SHP77 (cell line): ENCODE measurements at regions not wholly inside any gene's neighbourhood (a gene's known extent, or its start where the extent isn't known, plus 50 kb on each side); places are given as distances from the start of the nearest gene placed in this dataset.
"Not testable (repeated sequence)": the region's sequence is repeated elsewhere in the genome, so short reads cannot be mapped to it uniquely, and the experiment has no call there.

Experiments used
- DNase-seq, 2 experiments: peaks; one replicate each; lab custom pipeline; 2025; lab: John Stamatoyannopoulos, UW

DNA sequence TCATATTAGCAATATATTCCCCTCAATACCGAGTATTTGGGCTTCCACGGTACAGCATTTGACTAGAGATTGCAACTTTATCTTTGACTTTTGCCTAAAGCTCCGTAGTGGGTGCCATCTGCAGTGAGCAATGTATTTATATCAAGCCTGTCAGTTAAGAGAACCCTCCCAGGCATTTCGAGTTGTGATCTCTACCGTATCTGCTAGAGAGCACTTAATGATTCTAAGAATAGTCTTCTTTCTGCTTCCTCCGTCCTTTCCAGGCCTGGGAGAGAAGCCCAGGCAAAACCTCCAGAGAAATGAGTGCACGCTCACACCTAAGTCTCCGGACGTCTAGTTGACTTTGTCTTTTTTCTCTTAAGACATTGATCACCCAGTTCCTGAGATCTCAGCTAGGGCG lies 210.6 kb downstream of the KLF6 start:
- no peak for DNase-seq

DNA sequence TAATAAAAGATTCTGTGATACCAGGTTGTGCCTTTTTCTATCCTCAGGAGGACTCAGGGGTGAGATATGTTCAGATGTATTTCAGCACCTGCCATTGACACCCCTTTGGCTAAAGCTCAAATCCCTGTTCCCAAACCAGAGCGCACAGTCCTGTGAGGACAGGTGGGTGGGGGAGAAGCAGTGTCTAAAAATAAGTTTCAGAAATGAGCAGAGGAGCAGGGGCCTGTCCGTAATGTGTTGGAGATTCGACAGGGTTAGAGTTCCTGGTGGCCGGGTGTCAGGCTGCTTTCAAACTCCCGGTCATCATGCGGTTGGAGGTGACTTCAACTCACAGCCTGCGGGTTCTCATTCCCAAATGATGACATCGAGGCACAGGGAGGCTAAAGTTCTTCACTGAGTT lies 211.5 kb downstream of the KLF6 start:
- DNase-seq, result no peak

DNA sequence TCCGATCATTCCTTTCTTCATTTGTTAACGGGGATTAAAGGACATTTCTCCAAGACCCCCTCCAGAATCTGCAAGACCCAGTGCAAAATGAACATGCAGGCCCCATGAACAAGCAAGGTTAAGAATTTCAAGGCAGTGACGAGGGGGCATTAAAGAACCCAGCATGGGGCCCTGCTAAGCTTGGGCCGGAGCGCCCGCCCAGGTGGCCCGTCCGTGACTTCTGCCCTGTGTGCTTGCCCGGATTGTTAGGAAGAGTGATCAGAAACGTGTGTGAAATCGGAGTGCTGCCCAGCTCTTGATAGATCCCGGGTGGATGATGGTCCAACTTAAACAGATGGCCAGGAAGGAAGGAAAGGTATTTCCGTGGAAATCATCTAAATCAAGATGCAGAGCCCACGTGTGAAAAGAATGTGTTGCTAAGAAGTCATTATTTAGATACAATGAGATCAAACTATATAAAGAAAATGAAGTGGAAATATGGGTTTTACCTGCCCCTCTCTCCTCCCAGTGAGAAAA lies 213.6 kb downstream of the KLF6 start:
- no peak for DNase-seq

DNA sequence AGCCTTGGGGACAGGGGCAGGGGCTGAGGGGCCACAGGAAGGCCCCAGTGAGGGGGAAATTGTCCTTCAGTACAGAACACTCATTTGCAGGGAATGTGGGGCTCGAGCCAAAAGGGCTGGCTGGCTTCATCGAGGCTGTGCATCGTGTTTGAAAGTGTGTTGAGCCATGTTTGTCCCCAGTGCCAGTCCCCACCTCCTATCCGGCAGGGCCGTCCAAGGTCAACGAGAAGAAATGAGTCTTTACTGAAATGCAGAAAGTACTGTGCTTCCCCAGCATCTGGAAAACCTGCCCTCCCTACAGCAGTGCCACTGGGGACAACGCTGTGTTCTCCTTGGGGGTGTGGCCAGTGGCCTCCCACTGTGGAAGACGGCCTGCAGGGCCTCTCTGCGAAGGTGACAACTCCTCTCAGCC lies 214.1 kb downstream of the KLF6 start:
- no peak for DNase-seq

DNA sequence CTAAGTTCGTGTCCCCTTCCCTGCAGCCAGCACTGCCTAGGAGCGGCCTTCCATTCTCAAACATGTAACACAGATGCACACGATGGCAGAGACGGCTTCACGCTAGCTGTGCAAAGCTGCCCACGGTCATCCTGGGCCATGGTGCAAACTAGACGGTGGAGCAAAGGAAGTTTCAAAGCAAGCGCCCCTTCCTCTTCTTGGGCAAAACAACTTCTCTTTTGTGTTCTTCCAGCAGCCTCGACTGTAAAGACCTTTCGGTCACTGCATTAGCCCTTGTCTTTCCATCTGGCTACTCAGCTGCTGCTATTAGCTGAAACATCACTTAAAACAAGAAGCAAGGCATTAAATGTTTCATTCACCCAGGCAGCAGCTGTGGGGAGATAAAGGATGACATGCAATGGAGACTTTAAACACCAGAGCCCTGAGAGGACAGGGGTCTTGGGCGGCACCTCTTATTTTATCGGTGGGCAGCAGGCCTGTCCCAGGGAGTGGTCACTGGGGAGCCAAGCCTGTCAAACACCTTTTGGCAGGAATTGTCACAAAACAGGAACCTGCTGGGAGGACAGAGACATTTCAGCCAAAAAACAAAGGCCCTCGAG lies 214.8 kb downstream of the KLF6 start:
- DNase-seq, result no peak

DNA sequence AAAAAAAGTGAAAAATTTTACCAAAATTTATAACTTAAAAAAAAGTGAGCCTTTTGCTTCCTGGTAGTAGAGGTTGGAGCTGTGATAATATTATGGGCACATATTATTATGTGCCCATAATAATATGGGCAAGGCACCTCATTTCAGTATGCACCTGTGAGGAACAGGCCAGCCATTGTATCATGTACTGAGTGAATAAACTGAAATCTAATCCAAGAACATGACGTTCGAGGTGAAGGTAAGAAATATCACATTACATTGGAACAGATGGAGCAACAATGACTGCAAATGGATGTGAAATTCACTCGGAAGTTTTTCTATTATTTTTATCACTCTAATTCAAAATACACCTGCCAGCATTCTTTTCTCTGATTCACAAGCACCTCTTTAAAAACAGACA lies 216.0 kb downstream of the KLF6 start:
- no peak for DNase-seq

DNA sequence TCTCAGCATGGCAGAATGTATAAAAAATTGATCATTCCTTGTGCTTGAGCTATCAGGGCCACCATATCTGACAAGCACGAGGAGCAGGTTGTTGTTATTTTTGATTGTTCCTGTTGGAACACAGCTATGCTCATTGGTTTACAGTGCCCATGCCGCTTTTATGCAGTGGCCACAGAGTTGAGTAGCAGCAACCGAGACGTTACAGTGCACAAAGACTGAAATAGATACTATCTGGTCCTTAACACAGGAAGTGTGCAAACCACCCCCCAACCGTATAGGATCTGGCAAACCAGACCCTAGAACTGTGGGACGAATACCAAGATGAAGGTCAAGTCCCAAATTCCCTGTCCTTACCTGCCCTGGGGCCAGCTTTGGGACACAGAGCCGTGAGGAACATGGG lies 216.6 kb downstream of the KLF6 start:
- no peak for DNase-seq

DNA sequence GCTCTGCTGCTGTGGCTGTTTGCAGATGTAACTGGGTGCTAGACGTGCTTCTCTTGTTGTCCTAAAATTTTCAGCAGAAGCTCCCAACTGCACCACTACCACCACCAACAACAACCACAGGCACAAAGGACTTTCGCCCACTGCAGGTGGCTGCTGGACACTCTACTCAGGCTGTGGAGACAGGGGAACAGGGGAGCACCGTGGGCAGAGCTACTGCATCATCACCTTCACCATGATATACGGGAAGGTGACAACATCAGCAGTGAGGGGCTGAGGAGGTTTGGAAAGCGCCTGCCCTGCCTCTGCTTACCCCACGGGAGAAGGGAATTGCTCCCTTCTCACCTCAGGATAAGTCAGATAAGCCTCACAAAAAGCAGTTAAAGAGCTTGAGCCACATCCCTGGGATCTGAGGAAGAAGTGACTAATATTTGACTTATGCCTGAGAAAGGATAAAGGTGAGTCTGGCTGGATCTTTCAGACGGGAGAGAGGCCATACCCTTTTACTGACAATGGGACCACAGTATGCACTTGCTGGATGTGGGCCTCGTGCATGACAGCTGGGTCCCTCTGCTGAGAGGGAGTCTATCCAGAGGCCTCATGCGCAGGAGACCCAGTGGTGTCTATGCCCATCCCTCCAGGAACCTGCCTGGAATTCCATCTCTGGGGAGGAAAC lies 217.6 kb downstream of the KLF6 start:
- no peak for DNase-seq

DNA sequence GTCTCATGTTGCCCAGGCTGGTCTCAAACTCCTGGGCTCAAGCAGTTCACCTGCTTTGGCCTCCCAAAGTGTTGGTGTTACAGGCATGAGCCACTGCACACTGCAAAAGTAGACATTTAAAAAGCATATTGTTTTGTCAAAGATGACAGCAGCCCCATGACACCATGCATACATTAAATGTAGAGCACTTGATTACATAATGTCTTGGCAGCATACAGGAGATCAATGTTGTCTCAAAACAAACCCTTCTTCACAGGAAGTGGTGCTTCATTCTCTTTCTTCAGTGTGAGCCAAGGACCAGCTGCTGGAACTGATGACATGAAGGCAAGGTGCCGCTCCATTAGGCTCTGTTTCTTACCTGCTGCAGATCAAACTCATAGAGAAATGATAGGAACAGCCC lies 218.4 kb downstream of the KLF6 start:
- DNase-seq, result no peak

DNA sequence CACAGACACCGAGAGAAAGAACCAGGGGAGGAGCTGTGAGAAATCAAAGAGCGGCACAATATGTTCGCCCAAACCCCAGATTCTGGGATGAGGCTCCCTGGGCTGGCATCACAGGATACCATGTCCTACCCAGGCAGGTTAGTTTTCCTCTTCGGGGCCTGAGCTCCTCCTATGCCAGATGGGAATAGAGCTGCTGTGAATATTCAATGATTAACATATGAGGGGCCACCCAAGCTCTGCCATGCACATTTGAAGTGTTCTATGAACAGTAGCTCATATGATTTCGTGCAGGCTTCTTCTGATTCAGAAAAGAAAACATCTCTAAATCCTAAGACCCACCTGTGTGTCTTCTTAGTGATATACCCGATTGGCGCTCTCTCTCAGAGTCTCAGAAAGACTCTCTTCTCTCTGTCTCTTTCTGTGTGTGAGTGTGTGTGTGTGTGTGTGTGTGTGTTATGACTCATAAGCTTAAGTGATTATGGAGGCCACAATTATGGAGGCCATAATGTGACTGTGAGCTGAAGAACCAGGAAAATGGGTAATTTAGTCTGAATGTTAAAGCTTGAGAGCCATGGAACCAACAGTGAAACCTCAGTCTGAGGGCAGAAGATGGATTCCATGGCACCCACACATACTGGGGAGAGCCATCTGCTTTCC lies 220.5 kb downstream of the KLF6 start:
- DNase-seq, result no peak

DNA sequence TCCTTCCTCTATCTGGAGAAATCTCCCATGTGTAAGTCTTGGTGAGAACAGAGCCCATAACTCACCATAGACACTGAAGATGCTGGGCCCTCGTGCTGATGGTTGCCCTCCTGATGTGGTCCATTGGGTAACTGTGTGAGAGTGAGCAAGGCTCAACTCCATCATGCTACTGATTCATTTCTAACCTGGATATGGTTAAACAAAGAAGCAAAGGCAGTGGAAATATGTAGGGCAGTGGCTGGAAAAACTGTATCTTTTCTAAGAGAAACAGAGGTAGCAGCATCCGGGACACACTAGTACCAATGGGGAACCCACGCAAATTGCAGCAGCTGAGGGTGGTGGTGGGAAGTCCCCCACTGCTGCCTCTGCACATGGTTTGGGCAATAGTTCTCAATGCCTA lies 221.7 kb downstream of the KLF6 start:
- no peak for DNase-seq

DNA sequence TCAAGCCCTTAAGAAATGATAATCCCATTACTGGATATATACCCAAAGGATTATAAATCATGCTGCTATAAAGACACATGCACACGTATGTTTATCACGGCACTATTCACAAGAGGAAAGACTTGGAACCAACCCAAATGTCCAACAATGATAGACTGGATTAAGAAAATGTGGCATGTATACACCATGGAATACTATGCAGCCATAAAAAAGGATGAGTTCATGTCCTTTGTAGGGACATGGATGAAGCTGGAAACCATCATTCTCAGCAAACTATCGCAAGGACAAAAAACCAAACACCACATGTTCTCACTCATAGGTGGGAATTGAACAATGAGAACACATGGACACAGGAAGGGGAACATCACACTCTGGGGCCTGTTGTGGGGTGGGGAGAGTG lies 224.4 kb downstream of the KLF6 start:
- DNase-seq, result not testable (repeated sequence)

DNA sequence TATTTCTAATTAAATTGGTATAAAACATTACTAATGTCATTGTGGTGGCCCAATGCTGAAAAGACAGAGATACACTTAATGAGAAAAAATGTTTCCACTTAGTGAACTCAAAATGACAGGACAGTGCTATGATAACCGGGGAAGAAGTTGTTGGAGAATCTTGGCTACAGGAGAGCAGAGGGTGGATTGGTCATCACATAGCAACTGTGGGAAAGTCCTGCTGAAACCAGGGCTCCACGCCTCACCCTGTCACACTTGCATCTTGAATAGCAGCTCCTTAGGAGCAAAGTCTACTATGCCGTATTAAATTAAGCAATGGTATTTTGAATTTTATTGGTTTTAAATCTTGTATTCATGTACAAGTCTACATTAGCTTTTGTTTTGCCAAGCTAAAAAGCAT lies 225.5 kb downstream of the KLF6 start:
- no peak for DNase-seq

DNA sequence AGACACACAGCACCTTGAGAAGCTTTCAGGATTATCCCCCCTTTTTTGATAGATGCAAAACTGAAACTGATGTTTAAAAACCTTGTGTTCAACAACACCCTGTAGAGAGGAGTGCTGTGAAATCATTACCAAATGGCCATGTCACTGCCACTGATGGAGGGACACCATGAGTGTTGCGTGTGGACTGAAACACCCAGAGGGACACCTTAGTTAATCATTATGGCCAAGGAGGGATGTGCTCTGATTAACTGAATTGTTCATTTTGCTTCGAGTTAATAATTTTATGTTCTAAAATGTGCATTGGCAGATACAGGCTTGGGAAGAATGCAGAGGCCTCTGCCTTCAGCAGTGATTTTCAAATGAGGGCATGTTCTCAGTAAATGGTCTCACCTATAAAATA lies 226.0 kb downstream of the KLF6 start:
- no peak for DNase-seq

DNA sequence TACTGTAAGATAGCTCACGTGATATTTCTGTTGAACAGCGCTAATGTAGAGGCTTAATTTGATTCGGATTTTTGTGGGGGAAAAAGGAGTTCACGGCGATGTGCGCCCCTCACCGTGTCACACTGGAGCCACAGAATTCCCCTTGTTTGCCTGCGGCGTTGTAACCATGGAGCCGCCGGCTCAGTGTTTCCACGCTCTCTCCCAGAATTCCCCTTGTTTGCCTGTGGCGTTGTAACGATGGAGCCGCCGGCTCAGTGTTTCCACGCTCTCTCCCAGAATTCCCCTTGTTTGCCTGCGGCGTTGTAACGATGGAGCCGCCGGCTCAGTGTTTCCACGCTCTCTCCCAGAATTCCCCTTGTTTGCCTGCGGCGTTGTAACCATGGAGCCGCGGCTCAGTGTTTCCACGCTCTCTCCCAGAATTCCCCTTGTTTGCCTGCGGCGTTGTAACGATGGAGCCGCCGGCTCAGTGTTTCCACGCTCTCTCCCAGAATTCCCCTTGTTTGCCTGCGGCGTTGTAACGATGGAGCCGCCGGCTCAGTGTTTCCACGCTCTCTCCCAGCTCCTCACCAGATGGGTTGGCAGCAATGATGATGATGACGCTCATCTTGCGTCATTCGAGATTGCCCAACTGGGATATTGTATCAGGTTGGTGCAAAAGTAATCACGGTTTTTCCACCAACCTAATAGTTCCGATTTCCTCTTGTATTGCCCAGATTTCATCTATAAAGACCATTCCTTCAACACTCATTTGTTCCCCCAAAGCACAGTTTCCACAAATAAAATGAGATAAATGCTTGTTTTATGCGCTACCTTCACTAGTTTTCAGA lies 228.6 kb downstream of the KLF6 start:
- DNase-seq, result peak; percentile 48 to 66

DNA sequence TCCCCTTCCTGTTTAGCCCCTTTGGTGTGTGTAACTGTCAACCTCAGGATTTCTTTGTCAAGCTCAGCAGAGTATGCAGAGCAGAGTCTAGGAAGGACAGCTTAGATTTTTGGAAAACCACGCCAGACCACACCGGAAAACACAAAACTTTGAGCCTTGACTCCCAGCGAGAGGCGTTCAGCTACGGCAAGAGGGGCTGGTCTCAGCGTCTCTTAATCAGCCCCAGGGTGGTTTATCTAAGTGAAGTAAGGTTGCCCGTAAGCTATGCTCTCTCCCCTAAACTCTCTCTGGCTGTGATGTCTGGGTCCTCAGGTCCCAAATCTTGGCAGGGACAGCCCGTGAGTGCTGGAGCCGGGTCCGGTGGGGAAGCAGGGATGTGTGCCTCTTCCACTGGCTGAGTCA lies 230.9 kb downstream of the KLF6 start:
- no peak for DNase-seq

DNA sequence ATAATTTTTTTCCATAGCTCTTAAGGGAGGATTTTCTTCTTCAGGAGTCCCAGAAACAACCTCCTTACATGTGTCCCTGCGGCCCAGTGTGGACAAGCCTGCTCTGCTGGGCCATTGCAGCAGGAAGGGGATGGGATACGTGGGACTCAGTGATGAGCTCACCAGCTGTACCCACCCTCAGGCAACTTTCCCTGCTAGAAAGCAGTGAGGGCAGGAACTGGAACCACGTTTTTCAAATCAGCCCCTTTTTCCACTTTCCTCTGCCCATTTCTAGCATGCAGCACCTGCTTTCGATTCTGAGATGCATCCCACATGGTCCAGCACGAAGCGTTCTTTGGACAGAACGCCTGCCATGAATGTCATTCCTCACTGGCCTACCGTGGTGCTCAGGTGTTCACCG lies 232.7 kb downstream of the KLF6 start:
- DNase-seq, result no peak

DNA sequence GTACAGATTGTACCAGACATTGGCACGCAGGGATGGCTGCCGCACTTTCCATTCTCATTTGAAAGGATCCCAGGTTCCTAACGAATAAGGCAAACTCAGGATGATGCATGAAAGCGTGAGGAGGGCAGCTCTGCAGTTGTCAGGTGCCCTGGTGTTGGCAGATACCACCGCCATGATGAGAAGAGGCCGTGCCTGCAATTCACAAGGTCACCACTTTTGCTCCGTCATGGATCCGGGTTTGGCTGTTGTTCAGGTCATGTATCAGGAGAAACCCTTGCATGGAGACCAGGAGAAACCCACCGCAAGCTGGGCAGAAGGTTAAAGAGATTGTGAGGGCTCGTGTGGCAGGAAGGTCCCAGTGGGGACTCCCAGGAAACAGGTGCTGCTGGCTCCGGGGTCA lies 233.2 kb downstream of the KLF6 start:
- no peak for DNase-seq

DNA sequence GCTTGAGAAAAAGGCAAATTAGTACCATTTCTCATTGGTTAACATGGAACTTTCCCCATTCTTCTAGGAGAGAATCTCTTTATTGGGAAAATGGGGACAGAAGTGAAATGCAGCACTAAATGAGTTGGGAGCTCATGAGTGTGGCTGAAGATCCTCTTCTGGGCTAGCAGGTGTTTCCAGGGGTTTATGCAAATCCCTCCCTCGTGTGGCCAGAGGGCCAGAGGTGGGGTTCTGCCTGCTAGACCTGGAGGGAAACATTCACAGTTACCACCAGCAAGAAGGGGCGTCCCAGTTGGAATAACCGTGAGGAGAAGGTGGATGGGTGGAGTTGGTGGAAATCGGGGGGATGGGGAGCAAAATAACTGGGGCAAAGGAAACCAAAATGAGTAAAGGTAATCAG lies 235.9 kb downstream of the KLF6 start:
- DNase-seq, result no peak

DNA sequence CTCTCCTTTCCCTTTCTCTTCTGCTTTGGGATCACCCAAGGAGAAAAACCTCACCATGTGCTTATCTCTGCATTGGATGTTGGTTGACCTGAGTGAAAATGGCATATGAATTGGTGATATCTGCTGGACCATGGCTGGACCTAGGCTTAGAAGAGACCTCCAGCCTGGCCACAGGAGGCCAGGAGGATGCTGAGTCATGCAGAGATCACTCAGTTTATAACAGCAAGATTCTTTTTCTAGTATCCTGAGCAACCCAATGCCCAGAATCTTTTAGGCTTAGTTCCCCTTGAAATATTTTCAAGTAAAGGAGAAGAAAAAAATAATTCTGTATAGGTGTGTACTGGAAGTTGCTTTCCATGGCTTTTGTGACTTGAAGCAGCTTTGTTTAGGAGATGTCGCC lies 236.3 kb downstream of the KLF6 start:
- DNase-seq, result no peak

DNA sequence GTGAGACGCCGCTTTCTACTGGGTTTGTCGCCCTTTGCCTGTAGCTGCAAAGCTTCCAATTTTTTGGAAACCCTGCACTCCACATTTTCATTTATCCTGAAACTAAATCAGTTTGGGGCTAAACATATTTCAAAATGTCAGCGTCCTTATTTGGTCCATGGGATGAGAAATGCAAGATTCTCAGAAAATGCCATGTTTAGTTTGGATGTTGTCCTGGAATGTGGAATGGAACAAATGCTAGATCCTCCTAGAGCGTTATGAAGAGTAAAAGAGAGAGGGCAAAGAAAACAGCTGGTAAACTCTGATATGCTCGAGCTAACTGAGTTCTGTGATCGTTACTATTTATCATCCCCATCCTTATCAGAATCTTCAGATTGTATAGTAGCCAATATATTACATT lies 236.9 kb downstream of the KLF6 start:
- DNase-seq, result no peak

DNA sequence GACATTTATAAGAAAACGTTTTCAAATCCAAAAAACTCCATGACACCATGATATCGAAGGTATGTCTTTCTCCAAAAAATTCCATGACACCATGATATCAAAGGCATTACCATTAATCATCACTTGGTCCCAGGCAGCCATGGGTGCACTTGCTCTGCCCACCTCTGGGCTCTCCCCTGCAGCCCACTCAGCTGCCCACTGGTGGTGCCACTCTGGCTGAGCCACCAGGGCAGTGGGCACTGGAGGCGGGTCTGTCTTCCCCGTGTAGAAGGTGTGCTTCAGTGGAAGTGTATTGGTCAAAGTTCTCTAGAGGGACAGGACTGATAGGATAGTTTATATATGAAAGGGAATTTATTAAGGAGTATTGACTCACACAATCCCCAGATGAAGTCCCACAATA lies 240.4 kb downstream of the KLF6 start:
- no peak for DNase-seq

DNA sequence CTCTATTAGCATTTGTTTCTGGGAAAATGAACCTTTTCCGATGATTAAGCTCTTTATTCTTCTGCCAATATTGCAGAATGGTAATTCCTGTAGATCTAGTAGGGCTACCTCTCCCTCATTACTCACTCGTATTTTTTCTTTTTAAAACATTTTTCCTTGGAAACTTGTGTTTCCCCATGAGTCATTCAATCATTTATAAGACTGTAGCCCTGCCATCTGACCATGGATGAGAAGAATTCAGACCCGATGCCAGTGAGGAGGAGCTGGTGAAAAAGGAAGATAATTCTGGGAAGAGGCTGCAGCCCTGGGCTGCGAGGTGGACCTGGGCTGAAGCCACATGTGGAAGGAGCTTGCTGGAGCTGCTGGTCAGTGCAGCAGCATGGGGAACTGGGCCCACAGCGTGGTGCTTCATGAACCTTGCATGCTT lies 242.8 kb downstream of the KLF6 start:
- DNase-seq, result no peak
